ENCODE measurements at regions not wholly inside any gene's neighbourhood (a gene's known extent, or its start where the extent isn't known, plus 50 kb on each side); places are given as distances from the start of the nearest gene placed in this dataset.
"Not testable (repeated sequence)": the region's sequence is repeated elsewhere in the genome, so short reads cannot be mapped to it uniquely, and the experiment has no call there.

DNA sequence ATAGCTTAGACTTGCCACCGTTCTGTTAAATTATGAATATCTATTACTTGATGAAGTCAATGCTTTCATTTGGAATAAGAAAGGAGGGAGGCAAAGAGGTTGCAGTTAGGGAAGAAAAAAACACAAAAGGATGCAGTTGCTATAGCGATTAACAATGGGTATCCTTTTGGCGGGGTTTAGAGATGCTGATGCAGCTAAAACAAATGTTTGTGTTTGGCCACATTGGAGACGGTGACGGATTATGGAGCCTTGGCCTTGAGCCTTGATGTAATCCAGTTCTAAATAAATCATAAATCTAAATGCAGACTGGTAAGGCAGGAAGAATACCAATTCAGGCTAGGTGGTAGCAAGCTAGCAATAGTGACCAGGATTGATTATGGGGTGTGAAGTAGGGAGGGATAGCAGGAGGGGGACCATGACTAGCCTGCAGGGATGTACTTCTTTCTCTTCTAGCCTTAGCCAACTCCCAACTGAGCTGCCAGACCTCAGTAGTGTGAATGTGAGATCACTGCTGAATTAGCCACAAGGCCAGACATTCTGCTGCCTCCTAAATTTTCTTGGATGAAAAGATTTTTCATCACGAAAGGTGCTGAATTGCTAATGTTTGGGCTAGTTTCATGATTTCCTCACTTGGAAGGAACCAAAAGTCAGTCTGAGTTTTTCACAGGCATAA, 160.3 kb downstream of the TLR4 start:
- DNase-seq = no peak

DNA sequence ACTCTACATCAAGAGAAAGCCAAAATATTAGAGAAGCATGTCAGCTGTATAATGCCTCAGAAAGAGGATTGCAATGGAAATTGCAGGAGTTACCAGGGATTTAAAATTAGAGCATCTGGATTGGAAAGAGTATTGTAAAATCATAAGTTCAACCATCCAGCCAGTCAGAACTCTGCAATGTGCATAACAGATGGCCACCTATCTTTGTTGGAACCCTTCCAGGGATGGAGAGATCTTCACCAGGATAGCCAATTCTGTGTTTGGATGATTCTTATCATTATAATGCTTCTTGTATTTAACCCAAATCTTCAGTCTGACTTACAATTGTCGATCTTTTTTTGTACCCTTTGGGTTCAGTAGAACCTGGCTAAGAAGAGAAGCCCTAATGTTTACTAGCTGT, 164.4 kb downstream of the TLR4 start:
- DNase-seq = no peak

DNA sequence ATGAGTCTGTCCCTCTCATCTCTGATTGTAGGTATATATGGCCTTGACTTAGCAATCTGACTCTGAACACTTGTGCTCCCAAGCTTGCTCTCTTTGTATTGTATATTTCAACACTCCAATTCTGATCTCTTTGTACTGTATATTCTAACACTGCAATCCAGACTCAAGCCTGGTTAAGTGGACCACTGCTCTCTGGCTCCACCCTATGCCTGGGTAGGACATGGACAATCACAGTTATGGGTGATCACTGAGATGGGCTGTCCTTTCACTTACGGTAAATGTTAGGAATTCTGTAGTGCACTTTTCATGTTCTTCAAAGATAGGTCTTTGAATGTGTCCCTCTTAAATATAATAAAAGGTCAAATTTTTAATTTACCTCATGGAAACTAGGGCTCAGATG, 165.1 kb downstream of the TLR4 start:
- DNase-seq = no peak

DNA sequence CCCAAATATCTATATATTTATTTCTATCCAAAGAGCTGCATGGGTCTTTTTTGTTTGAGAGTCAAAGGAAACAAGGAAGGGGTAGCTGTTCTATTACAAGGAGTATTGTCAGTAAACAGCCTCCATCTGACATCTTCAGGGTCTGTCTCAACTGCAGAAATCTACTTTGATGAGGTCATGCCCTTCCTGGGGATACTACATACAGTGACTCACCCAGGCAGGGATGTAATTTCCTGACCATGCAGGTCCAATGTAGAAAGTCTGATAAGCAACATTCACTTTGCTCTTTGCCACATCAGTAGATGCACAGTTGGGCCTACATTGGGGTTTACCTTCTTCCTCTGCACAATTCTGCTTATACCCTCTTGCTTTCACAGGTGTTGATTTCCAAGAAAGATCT, 165.5 kb downstream of the TLR4 start:
- DNase-seq = no peak

DNA sequence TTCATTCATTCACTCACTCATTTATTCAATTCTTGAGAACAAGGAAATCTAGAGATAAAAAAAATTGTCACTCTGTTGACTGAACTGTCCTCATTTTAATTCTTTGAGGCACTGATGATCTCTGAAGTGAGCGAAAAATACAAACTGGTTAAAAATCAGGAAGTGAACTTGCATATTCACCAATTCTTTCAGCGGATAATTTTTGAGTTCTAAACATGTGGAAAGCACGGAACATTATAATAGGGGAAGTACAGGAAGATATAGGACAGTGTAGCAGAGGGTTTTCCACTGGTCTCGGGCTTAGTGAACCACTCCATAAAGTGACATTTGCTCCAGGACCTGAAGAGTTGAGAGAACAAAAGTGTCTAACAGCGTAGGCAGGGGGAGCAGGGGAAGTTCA, 169.5 kb downstream of the TLR4 start:
- no peak for DNase-seq

DNA sequence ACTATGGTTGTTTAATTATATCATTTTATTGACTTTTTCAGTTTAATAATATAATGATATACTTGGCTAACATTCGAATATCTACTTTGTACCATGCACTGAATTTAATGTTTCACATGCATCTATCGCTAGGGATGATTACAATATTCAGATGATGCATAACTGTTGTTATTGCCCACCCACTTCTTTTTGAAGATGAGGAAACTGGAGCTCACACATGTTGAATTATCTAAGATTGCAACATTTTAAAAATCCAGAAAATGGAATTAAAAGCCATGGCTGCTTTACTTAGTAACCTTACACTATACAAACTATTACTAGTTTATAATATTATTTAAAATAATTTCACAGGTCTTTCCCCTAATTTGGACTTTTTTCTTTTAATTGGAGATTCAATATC, 171.7 kb downstream of the TLR4 start:
- no peak for DNase-seq

DNA sequence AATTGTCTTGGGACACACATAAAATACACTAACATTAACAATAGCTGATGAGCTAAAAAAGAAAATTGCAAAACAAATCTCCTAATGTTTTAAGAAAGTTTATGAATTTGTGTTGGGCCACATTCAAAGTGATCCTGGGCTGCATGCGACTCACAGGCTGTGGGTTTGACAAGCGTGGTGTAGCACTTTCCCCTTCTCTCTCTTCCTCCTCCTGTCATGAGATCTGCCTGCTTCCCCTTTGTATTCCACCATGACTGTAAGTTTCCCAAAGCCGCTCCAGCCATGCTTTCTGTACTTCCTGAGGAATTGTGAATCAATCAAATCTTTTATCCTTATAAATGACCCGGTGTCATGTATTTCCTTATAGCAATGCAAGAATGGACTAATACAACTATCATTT, 178.0 kb downstream of the TLR4 start:
- DNase-seq = no peak

DNA sequence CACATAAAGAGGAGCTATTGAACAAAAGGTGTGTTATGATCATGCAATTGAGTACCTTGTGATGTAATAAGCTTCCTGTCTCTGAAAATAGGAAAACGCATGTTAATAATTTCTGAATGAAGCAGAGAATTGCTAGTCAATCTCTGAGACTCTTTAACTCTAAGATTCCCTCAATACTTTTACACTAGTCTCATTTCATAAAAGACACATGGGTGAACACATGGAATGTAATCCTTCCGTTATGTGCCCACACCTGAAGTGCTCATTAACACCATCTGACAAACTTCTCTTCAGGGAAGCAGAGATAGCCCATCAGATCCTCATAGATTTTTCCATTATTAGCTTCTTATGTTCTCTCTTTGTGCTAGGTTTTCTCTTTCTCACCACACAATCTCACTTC, 182.4 kb downstream of the TLR4 start:
- no peak for DNase-seq

DNA sequence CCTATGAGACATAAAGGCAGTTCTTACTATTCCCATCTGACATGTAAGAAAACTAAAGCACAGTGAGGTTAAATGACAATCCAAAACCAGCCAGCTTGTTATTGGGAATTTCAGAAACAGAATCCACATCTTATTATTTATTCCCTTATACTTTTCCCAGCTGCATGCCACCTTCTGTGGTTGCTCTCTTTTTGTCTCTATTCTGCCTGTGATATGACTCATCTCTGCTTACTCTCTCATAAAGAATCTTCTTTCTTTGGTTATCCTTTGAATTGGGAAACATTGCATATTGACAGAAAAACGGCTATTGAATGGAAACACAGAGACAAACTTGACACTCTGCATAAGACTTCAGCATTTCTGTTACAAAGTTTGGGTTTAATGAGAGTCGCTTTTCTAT, 183.2 kb downstream of the TLR4 start:
- DNase-seq = no peak

DNA sequence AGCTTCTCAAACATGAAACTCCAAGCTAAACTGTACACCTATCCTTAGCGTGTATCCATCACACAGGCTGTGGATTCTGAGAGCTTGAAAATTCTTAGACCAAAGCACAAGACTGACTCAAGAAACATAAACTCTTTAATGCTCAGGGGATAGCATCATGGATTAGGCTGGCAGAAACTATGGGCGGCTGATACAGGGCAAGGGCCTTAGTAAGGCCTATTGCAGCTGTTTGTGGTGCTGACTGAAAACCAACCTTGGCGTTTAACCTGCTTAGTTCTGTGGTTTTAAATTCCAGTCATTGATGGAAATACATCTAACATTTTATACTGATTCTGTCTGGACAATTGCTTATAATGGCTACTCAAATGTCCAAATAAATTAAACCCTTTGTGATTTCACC, 183.7 kb downstream of the TLR4 start:
- DNase-seq = no peak

DNA sequence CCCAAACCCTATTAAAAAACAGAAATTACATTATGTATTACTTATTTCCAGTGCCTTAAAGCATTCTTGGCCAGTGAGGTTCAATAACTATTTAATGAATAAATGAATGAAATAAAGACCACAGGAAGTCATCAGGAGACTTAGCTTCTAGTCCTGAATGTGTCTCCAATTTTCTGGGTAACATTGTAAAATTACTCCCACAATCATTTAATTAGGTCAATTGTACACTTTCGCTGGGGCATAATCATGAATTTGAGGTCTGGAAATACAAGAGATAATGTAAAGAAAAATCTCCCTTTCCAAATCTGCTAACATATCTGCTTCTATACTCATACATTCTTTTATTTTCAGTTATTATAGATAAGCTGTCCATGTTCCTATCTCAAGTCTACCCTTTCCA, 199.2 kb downstream of the TLR4 start:
- no peak for DNase-seq

DNA sequence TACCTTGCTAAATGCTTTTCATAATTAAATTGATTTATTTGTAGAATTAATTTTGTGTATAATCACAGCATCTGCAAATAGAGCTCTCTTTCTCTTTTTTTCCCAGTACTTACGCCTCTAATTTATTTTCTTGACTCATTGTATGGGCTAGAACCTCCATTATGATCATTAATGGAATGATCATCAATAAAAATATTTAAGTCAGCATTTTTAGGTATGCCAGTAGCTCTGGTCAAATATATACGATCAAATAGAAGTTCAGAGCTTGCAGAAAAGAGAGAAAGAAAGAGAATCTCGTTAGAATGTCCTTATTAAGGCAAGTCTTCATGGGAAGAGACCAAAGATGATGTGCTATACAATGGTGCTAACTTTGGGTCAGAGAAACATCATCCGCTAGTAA, 202.6 kb downstream of the TLR4 start:
- DNase-seq = no peak

DNA sequence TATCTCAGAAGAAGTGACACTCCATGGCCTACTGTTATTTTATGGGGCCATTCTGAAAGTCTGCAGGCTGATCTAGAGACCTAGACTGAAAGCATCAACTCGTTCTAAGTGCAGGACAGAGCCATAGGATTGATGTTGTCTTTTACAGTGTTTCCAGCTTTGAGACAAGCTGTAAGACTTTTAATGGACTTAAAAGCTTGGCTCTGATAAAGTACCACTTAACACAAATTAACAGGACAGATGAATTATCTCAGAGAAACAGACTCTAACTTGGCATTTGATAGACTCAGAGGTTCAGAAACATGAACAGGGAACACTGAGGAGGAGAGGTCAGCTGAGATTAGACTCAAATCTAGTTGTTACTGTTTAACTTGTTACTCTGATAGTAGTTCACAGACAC, 203.2 kb downstream of the TLR4 start:
- no peak for DNase-seq

DNA sequence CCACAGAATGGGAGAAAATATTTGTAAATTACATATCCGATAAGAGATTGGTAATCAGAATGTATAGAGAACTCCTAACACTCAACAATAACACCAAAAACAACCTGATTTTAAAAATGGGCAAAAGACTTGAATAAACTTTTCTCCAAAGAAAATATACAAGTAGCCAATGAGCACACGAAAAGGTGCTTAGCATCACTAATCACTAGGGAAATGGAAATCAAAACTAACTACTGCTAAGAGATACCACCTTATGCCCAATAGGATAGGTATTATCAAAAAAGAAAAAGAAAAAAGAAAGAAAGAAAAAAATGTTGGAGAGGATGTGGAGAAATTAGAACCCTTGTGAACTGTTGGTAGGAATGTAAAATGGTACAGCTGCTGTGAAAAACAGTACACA, 212.1 kb downstream of the TLR4 start:
- no peak for DNase-seq

DNA sequence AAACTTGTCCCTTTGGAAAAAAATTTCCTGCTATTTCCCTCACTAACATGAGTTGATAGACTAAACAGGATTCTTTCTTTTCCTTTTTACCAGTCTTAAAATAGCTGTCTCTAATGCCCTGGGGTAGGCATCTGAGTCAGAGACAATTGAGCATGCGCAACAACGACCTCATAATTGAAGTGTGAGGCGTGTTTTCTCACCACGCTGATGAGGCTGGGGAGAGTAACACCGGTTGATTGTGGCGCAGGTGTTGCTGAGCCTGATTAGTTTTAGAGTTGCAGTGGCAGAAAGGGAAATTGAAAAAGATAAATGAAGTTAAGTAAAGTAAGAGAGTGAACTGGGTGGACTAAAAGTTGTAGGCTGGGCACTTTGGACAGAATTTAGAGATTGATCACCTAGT, 213.7 kb downstream of the TLR4 start:
- DNase-seq = no peak

DNA sequence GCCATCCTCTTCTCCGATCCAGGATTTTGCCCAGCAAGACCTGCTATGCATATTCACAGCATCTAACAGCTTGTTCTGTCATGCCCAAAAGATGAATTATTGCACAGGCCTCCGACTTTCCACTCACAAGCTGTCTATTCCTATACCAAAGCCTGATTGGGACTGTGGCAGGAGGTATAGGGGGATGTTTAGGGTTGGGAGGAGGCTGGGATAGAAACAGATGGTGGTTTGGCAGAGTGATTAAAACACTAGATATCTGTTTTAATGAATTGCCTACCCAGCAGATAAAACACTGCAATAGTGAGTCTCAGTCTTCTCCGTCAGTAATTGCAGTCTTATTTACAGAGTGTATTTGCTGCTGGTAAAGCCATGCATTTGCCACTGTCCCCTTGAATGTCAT, 215.3 kb downstream of the TLR4 start:
- DNase-seq = no peak

DNA sequence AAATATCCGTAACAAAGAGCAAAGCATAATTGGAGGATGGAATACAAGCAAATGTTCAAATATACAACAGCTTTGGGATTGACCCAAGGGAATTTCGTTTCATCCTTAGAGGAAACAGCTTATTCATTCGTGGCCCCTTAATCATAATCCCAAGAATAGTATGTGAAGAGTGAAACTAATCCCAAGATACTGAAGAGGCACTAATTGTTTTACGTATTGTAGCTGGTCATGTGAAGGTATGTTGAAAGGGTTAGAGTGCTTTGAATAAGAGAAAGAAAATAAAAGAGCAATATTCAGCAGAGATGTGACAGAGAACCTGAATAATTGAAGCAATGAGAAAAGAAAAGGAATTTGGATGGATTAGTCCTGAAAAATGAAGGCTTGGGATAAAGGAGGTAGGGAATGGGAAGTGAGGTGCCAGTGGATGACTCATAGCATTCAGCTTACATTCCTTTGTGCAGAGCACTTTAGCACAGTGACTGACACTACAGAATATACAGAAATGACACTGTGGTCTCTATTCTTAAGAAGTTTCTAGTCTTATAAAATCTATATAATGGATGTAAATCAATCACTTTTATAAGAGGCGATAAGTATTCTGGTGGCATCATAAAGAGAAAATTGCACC, 221.9 kb downstream of the TLR4 start:
- DNase-seq = no peak

DNA sequence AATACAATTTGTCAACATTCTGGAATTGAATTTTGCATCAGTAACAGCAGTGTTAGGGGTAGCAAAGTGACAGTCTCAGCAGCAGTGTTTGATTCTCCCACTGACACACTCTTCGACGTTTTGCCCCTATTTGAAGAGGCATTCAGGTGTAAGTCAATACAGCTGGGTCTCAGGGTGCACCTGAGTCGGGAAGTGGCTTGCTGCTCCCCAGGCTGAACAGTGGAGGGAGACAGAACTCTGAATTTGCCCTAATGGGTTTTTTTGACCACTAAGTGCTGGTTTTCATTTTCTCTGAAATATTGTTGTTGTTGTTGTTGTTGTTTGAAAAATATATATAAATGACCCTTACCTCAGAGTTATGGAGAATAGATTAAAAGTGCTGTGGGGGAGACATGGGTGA, 223.2 kb downstream of the TLR4 start:
- no peak for DNase-seq

DNA sequence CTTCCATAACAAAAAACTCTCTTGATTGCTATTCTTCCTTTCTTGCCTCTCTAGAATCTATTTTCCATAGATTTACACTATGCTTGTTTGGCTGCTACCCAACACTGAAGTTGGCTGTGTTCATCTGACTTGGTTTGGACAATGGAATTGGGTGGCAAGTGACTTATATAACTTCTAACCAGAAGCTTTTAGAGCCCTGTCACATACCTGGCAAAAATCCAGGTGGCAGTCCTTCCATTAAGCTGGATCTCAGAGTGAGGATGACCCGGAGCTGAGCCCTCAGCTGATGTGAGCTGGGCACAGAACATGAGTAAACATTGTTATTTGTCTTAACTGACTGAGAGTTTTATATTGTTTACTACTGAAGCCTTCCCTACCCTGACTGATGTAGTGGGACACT, 225.7 kb downstream of the TLR4 start:
- DNase-seq = no peak

DNA sequence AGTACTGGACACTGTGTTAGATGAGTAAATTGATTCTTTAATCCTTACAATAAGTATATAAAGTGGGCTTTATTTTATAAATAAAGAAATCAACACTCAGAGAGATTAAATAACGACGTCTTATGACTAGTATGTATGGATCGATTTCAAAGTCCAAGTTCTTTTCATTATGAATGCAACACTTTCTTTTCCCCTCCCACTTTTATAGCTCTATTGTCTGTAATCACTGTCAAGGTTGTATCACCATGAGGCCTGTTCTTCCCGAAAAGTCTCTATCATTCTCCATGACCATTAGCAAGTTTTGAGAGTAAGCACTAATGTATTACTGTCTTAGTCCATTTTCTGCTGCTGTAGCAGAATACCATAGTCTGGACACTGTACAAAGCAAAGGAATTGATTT, 228.4 kb downstream of the TLR4 start:
- no peak for DNase-seq

DNA sequence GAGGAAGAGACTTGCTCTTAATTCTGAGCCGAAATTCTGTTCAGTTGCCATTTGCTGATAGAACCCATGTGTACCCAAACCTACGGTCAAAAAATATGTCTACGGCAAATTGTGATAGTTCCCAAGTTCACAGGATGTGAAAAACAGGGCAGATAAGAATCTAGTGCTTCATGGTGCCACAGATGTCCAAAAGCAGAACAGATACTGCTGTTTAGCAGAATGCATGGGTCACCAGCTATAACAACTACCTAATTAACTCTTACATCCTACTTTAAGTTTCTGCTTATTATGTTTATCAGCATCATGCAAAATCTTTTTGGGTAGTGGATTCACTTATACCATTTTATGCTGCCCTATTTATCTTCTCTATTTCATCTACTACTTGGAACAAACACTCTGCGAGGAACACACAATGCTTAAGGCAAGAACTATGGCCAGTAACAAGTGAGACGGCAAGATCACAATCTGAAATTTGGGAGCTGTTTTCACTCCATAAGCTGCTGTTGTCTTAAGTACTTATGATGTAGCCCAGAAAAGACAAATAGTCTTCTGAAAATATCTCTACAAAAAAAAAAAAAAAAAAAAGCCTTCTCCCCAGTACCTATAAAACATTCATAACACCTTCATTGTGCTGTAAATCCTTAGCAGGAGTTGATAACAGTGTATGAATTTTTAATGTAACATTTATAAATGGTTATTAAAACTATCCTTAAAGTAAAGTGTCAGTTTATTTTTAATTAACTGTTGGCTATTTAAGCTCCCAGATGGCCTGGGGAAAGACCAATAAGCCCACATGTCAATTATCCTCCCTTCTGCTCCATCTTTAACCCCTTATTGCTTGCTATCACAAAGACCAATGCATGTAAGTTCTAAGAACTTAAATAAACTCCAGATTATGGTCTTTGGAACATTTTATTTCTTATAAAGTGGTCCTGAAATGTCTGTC, 232.3 kb downstream of the TLR4 start:
- no peak for DNase-seq

DNA sequence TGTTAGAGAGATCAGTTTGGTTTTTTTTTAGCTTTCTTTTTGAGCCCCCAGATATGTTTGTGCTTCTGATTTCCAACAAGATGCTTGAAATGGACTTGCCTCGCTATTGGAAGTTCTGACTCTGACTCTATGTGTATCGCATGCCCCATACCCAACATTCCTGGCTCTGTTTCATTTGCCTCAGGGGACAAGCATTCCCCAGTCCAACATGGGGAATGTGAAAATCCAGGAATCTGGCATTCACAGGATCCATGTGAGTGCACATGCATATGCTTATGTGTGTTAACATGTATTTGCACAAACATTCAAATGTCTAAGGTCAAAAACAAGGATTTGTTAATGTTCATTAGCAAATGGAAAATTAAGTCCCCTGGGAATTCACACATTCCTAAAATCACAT, 233.9 kb downstream of the TLR4 start:
- DNase-seq = no peak

DNA sequence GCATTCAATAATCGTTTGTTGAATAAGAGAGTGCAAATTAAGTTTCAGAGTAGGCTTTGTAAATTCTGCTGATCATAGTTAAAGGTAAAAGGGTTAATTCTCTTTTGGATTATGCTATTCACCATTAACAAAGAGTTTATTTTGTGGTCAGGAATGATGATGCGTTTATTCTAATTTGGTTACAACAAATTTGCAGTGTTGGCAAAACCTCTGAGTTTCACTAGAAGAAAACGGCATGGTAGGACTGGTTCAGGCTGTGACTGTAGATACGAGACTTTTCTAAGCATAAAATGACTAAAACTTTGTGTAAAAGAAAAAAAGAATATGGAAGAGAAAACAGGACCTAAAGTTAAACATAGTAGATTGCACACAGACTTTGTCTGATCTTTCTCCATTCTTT, 234.7 kb downstream of the TLR4 start:
- DNase-seq = no peak

DNA sequence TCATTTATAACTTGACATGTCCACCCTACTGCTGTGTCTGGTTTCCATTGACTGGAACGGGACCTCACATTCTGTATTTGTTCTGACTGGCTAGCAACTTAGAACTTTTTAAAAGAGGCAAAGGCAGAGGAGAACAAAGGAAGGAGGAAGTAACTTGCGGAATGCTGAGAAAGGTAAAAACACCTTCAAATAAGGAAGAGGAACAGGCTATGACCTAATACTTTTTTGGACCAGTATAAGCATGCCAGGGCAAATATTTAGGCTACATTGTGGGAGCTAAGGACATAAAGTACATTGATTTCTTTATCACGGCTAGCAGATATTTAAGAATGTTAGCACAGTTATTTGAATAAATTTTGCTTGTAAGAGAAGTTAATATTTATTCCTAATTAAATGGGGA, 240.5 kb downstream of the TLR4 start:
- DNase-seq = not testable (repeated sequence)

All from NCI-H1436 treated with DMSO at 0.1 percent for 48 hours (cell line).